ENCODE measurements at regions not wholly inside any gene's neighbourhood (a gene's known extent, or its start where the extent isn't known, plus 50 kb on each side); places are given as distances from the start of the nearest gene placed in this dataset.

DNA sequence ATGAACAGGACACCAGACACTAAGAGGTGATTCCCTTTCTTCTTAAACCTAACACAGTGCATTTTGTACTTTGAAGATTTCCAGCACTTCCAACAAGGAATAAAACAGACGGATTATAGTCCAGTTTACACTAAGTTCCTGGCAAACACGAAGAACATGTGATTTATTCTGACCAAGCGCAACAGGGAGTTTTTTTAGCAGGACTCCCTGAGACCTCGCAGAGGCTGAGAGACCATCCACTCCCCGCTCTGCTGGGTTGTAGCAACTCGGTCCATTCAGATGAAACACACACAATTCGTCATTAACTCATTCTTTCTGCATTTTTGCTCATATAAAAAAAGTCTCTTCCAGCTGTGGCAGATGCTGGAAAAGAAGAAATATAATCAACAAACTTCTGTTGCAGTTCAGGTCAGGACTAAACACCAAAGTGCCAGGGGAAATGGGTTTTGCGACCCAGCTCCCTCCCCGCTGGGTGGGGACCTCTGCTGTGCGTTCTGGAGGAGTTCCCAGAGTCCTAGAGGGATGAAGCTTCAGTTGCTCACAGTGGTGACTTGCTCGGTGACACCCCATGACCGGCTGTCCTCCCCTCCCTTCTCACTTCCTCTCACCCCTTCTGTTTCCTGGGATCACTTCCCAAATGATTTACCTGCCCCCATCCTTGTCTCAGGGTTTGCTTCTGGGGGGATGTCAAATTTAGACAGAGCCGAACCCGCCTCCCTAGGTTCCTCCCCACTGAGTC lies 52.5 kb downstream of the KCNF1 start:
- peaks cover 2% of the 10 kb centered on the region for H3K4me1 ChIP-seq
- no peaks in the 10 kb centered on the region for H3K9me3 ChIP-seq
- no peak for TF ChIP-seq CTCF (IDR thresholded peaks at IDR 0.05; ENCODE audit: low read depth, low read length)
- no peaks in the 10 kb centered on the region for H3K27me3 ChIP-seq
- H3K36me3 ChIP-seq = no peaks in the 10 kb centered on the region
- DNase-seq = no peak
- no peak overlapping the region for H3K4me3 ChIP-seq (ENCODE audit: low read depth, low read length)

GRCh38 chr2:10965241-10965843 lies 53.6 kb downstream of the KCNF1 start:
- DNase-seq = no peak
- no peaks in the 10 kb centered on the region for H3K9me3 ChIP-seq
- H3K4me1 ChIP-seq = peaks cover 8% of the 10 kb centered on the region
- no peaks in the 10 kb centered on the region for H3K36me3 ChIP-seq
- H3K27me3 ChIP-seq = no peaks in the 10 kb centered on the region
- H3K4me3 ChIP-seq (ENCODE audit: low read depth, low read length) = no peak overlapping the region
- no peak for TF ChIP-seq CTCF (IDR thresholded peaks at IDR 0.05; ENCODE audit: low read depth, low read length)

- H3K4me3 ChIP-seq (ENCODE audit: low read depth, low read length) = no peak overlapping the region
- DNase-seq = no peak
- no peak for TF ChIP-seq CTCF (IDR thresholded peaks at IDR 0.05; ENCODE audit: low read depth, low read length)
- H3K27me3 ChIP-seq = no peaks in the 10 kb centered on the region
- H3K4me1 ChIP-seq = peaks cover 8% of the 10 kb centered on the region
- H3K9me3 ChIP-seq = no peaks in the 10 kb centered on the region
- H3K36me3 ChIP-seq = no peaks in the 10 kb centered on the region
Observed at GRCh38 chr2:10966056-10966455, 54.3 kb downstream of the KCNF1 start.

GRCh38 chr2:10966741-10967140 lies 55.0 kb downstream of the KCNF1 start:
- H3K4me1 ChIP-seq = peaks cover 8% of the 10 kb centered on the region
- no peaks in the 10 kb centered on the region for H3K9me3 ChIP-seq
- no peaks in the 10 kb centered on the region for H3K36me3 ChIP-seq
- H3K27me3 ChIP-seq = no peaks in the 10 kb centered on the region
- DNase-seq = no peak
- H3K4me3 ChIP-seq (ENCODE audit: low read depth, low read length) = no peak overlapping the region
- TF ChIP-seq CTCF (IDR thresholded peaks at IDR 0.05; ENCODE audit: low read depth, low read length) = no peak

GRCh38 chr2:10968176-10968575 lies 56.4 kb downstream of the KCNF1 start:
- no peaks in the 10 kb centered on the region for H3K27me3 ChIP-seq
- TF ChIP-seq CTCF (IDR thresholded peaks at IDR 0.05; ENCODE audit: low read depth, low read length) = no peak
- no peak for DNase-seq

GRCh38 chr2:10970666-10971065 lies 58.9 kb downstream of the KCNF1 start:
- H3K9me3 ChIP-seq = no peaks in the 10 kb centered on the region

More at GRCh38 chr2:10968176-10968575, 56.4 kb downstream of the KCNF1 start:
- Histone ChIP-seq H3K4me1 (peaks cover 8% of the 10 kb centered on the region), H3K9me3 (no peaks in the 10 kb centered on the region), H3K4me3 (ENCODE audit: low read depth, low read length) (no peak overlapping the region), H3K36me3 (no peaks in the 10 kb centered on the region)

More at GRCh38 chr2:10970666-10971065, 58.9 kb downstream of the KCNF1 start:
- Histone ChIP-seq H3K36me3 (no peaks in the 10 kb centered on the region), H3K4me1 (peaks cover 8% of the 10 kb centered on the region), H3K4me3 (ENCODE audit: low read depth, low read length) (no peak overlapping the region), H3K27me3 (no peaks in the 10 kb centered on the region)
- DNase-seq = no peak
- TF ChIP-seq CTCF (IDR thresholded peaks at IDR 0.05; ENCODE audit: low read depth, low read length) = no peak
